ENCODE measurements at regions not wholly inside any gene's neighbourhood (a gene's known extent, or its start where the extent isn't known, plus 50 kb on each side); places are given as distances from the start of the nearest gene placed in this dataset.

DNA sequence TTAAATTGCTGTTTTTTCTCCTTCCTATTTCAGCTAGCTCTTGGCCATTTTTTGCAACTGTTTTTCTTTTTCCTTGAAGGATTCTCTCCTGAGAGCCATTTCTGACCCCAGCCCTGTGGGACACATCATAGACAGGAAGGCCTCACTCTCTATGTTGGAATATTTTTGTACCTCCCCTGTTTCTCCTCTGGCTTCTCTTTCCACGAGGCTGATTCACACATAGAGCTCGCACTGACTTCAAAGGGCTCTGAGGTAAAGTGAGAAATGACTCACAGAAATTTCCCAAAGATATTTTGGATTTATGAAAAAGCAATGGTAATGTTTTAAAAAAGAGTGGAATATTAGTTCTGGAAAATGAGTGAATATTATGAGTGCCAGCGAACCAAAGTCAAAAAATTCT lies 181.7 kb upstream of the IGFBP7 start:
- no TSS peak for BruUV-seq (replicated peaks)
- CTCF ChIA-PET: no interaction called here
- H3K36me3 Mint-ChIP-seq (ENCODE audit: insufficient read depth, unreplicated experiment): no peaks in the 10 kb centered on the region

DNA sequence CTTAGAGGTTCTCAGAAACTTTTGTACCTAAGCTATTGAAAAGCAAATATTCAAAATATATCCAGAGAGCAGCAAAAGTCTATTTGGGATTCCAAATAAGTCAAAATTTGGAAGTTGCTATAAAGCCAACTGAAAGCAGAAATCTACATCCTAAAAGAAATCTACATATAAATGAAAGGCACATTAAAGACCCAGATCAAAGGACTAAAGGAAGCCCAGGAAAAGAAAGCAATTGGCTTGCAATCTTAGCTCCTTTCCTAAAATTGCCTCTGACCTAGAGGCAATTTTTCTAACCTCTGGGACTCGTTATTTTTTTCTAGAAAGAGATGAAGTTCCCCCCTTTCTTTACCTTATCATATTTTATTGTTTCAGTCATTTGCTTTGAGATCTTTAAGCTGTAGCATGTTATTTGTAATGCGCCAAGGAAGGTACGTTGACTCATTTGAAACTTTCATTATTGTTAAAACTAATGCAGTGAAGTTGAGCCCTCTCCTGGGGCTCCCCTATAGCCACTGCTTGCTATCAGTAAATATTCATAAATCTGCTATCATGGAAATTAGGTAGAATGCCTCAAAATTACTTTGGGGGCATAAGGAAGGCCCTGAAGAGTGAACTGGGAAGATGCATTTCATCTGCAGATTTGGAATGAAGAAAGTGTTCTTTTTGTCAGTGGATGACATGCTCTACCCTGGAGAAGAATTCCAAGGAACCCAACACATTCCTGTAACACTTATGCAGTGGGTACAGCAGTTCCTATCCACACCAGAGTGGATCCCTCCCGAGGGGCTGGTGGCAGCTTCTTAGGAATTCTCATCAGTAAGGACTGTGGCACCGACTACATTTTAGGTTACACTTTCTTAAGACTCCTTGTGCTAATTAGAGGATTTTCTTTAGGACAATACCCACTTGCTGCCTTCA lies 177.8 kb upstream of the IGFBP7 start:
- Mint-ChIP-seq H3K27me3 (ENCODE audit: insufficient read depth, unreplicated experiment) (peaks cover 8% of the 10 kb centered on the region), H3K36me3 (ENCODE audit: insufficient read depth, unreplicated experiment) (no peaks in the 10 kb centered on the region), H3K9me3 (ENCODE audit: unreplicated experiment) (no peaks in the 10 kb centered on the region), H3K4me3 (ENCODE audit: unreplicated experiment) (no peak overlapping the region), H3K27ac (ENCODE audit: unreplicated experiment) (no peak overlapping the region), H3K4me1 (ENCODE audit: low read depth, unreplicated experiment) (no peaks in the 10 kb centered on the region)
- no peaks in the 10 kb centered on the region for H3K36me3 ChIP-seq (ENCODE audit: control insufficient read depth, insufficient read depth, low read length)
- no peak overlapping the region for H3K4me3 ChIP-seq (ENCODE audit: low read depth, low read length)
- TF ChIP-seq, protein P1, sequence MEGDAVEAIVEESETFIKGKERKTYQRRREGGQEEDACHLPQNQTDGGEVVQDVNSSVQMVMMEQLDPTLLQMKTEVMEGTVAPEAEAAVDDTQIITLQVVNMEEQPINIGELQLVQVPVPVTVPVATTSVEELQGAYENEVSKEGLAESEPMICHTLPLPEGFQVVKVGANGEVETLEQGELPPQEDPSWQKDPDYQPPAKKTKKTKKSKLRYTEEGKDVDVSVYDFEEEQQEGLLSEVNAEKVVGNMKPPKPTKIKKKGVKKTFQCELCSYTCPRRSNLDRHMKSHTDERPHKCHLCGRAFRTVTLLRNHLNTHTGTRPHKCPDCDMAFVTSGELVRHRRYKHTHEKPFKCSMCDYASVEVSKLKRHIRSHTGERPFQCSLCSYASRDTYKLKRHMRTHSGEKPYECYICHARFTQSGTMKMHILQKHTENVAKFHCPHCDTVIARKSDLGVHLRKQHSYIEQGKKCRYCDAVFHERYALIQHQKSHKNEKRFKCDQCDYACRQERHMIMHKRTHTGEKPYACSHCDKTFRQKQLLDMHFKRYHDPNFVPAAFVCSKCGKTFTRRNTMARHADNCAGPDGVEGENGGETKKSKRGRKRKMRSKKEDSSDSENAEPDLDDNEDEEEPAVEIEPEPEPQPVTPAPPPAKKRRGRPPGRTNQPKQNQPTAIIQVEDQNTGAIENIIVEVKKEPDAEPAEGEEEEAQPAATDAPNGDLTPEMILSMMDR (IDR thresholded peaks at IDR 0.05; ENCODE audit: insufficient read depth in 1 of 2, low read depth in 1 of 2, low read length in 1 of 2, severe bottlenecking in 1 of 2, unreplicated experiment in 1 of 2): no peak
- no peak for DNase-seq
- H3K4me1 ChIP-seq: no peaks in the 10 kb centered on the region
- H3K27me3 ChIP-seq (replicated peaks; ENCODE audit: control insufficient read depth, insufficient read depth, low read length): no peaks in the 10 kb centered on the region
- CTCF ChIA-PET: no interaction called here
- no TSS peak for BruUV-seq (replicated peaks)
- no peaks in the 10 kb centered on the region for H3K9me3 ChIP-seq
- intact Hi-C loops (cut with micrococcal nuclease; ENCODE audit: unreplicated experiment): no loop called here
- POLR2A ChIA-PET: no interaction called here

More for the DNA sequence above, 181.7 kb upstream of the IGFBP7 start:
- H3K4me1 Mint-ChIP-seq (ENCODE audit: low read depth, unreplicated experiment): no peaks in the 10 kb centered on the region
- POLR2A ChIA-PET: no interaction called here
- no peaks in the 10 kb centered on the region for H3K9me3 ChIP-seq
- no peak for DNase-seq
- H3K27me3 ChIP-seq (replicated peaks; ENCODE audit: control insufficient read depth, insufficient read depth, low read length): no peaks in the 10 kb centered on the region
- H3K9me3 Mint-ChIP-seq (ENCODE audit: unreplicated experiment): no peaks in the 10 kb centered on the region
- H3K27ac Mint-ChIP-seq (ENCODE audit: unreplicated experiment): no peak overlapping the region
- H3K4me1 ChIP-seq: no peaks in the 10 kb centered on the region
- H3K4me3 ChIP-seq (ENCODE audit: low read depth, low read length): no peak overlapping the region
- no peaks in the 10 kb centered on the region for H3K36me3 ChIP-seq (ENCODE audit: control insufficient read depth, insufficient read depth, low read length)
- intact Hi-C loops (cut with micrococcal nuclease; ENCODE audit: unreplicated experiment): no loop called here
- H3K4me3 Mint-ChIP-seq (ENCODE audit: unreplicated experiment): no peak overlapping the region
- TF ChIP-seq, protein P1 (IDR thresholded peaks at IDR 0.05; ENCODE audit: insufficient read depth in 1 of 2, low read depth in 1 of 2, low read length in 1 of 2, severe bottlenecking in 1 of 2, unreplicated experiment in 1 of 2): no peak
- peaks cover 8% of the 10 kb centered on the region for H3K27me3 Mint-ChIP-seq (ENCODE audit: insufficient read depth, unreplicated experiment)

DNA sequence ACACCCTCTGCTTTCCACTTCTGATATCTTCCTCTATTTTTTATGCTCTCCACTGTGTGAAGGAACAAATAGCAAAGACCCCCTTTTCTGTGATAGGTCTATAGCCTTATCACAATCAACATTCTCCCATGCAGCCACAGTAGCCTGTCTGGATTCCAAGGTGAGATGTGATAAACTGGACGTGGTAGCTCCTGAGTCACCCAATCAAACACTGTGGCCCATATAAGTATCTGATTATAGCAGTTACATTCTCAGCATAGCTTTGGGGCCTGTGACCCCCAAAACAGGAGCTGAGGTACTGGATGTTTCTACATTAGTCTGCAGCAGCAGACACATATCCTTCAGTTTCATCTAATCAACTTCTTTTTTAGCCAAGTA lies 172.7 kb upstream of the IGFBP7 start:
- Histone ChIP-seq H3K27me3 (replicated peaks; ENCODE audit: control insufficient read depth, insufficient read depth, low read length) (no peaks in the 10 kb centered on the region; the same call in 1 of the 2 replicates), H3K4me3 (ENCODE audit: low read depth, low read length) (no peak overlapping the region), H3K36me3 (ENCODE audit: control insufficient read depth, insufficient read depth, low read length) (no peaks in the 10 kb centered on the region), H3K9me3 (no peaks in the 10 kb centered on the region), H3K4me1 (no peaks in the 10 kb centered on the region)
- BruUV-seq (replicated peaks): no TSS peak
- DNase-seq: no peak
- TF ChIP-seq, protein P1 (IDR thresholded peaks at IDR 0.05; ENCODE audit: insufficient read depth in 1 of 2, low read depth in 1 of 2, low read length in 1 of 2, severe bottlenecking in 1 of 2, unreplicated experiment in 1 of 2): no peak
- CTCF ChIA-PET: no interaction called here
- H3K27ac Mint-ChIP-seq (ENCODE audit: unreplicated experiment): no peak overlapping the region
- intact Hi-C loops (cut with micrococcal nuclease; ENCODE audit: unreplicated experiment): no loop called here
- H3K4me1 Mint-ChIP-seq (ENCODE audit: low read depth, unreplicated experiment): no peaks in the 10 kb centered on the region
- POLR2A ChIA-PET: no interaction called here
- H3K4me3 Mint-ChIP-seq (ENCODE audit: unreplicated experiment): no peak overlapping the region
- H3K27me3 Mint-ChIP-seq (ENCODE audit: insufficient read depth, unreplicated experiment): peaks cover 2% of the 10 kb centered on the region
- no peaks in the 10 kb centered on the region for H3K36me3 Mint-ChIP-seq (ENCODE audit: insufficient read depth, unreplicated experiment)
- no peaks in the 10 kb centered on the region for H3K9me3 Mint-ChIP-seq (ENCODE audit: unreplicated experiment)

All from Caco-2 (cell line).